ENCODE measurements at regions not wholly inside any gene's neighbourhood (a gene's known extent, or its start where the extent isn't known, plus 50 kb on each side); places are given as distances from the start of the nearest gene placed in this dataset.

GRCh38 chr13:76210262-76210661 is 574.1 kb downstream of the LMO7 start:
- TF ChIP-seq EP300 (IDR thresholded peaks at IDR 0.05) (no peak), CTCF (IDR thresholded peaks at IDR 0.05) (no peak), POLR2A (IDR thresholded peaks at IDR 0.05) (no peak)

All from tibial nerve (tissue), 4 donors.